HG03066 (cell line): ENCODE measurements at regions not wholly inside any gene's neighbourhood (a gene's known extent, or its start where the extent isn't known, plus 50 kb on each side); places are given as distances from the start of the nearest gene placed in this dataset.

Experiments used
- ATAC-seq: cut with Tn5 transposase; IDR thresholded peaks from one replicate; pipeline ENCODE4 v1.9.1; 2021; ENCODE audit warnings: low read depth; ENCODE audit not compliant: unreplicated experiment

DNA sequence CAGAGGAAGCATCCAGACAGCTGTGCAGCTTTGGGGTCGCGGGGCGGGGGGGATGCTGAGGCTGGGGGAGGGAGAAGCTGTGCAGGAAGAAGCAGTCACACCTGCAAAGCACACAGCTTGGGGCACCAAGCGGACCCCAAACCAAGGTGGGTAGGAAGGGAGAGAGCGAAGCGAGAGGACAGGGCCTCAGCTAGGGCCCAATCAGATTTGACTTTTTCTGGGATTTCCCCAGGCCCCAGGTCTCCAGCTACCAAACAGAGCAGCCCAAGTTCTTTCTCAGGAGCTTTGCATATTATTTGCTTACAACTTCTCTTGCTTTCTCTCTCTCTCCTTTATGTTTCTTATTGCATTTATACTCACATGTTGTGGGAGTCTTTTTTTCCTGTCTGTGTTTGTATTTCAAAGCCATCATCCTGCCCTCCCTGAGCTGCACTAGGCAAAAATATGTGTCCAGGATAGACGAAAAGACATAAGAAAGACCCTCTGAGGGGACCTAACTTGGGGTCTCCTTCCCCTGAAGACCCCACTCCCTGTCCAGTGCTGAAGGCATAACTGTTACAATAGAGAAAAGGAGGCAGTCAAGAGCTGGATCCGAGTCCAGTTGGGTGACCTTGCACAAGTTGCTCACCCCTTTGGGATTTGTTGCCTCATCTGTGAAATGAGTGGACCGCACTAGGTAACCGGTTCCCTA is 50.6 kb upstream of the SMNDC1 start:
- ATAC-seq = no peak

DNA sequence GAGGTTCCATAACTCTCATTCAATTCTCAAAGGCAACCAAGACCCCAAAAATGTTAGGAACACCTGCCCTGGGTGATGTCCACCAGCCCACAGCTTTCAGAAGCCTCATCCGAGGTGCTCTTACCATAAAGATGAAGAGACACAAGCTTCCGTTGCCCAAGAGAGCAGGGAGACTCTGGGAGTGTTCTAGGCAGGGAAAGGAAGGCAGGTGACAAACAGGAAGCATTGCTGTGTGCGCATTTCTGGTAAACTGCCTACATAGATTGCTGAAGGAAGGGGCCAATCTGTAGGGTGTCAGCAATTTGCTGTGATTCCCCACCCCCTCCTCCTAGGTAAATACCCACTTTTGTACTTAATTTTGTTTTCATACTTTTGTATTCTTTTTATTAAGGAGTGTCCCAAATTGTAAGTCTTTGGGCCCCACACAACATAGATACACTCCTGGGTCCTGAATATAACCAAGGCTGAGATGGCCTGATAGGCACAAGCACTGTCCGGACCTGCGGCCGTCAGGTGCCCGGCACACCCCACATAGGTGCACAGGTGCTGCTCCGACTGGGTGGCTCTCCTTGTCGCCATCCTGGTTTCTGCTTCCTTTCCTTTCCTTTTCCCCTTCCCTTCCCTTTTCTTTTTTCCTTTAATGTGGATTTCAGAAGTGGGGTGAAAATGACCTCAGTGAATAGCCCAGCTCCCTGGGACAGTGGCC is 51.4 kb upstream of the SMNDC1 start:
- ATAC-seq = peak; percentile 8

DNA sequence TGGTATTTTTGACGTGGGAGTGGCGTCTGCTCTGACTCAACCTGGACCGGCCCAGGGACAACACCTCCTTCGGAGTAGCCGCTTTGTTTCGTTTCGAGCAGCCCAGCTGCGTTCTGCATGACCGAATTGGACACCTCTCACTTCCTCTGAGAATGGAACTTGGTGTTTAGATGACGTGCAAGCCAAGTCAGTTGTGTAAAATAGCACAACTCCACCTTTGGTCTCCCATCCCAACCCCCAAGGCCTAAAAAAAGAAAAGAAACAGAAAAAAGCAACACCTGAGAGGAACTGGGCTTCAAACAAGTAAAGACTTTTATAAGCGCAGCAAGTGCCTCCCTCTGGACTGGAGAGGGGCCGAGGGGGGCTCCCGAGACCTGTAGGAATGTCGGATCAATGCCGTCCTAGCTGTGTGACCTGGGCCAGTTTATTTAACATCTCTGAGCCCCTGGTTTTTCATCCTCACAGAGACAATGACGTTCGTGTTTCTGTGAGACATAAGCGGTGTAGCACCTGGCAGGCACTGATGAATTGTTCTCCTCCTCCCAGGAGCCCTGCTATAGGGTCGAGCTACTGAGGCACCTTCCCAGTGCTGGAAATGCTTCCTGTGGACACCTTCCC is 52.0 kb upstream of the SMNDC1 start:
- peak; percentile 80 for ATAC-seq

DNA sequence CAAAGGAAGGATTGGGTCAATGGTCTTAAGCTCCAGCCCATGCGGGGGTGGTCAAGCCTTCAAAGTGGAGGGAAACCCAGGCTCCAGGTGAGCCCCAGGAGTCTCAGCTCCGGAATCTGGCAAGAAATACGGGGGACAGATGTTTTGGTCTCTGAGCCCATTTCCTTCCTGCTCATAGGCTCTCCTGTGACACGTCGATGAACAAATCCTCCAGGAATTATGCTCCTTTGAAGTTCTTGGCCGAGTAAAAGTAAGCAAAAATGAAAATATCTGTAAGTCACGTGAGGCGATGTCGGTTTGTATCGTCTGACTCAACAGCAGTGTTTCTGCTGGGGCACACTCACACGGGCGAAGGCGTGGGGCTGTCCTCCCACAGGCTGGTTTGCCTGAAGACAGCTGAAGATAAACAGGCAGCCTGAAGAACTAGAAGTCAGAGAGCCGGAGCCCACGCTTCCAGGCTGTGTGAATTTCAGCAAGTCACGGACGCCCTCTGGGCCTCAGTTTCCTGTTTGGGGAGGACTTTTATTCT is 52.6 kb upstream of the SMNDC1 start:
- no peak for ATAC-seq

DNA sequence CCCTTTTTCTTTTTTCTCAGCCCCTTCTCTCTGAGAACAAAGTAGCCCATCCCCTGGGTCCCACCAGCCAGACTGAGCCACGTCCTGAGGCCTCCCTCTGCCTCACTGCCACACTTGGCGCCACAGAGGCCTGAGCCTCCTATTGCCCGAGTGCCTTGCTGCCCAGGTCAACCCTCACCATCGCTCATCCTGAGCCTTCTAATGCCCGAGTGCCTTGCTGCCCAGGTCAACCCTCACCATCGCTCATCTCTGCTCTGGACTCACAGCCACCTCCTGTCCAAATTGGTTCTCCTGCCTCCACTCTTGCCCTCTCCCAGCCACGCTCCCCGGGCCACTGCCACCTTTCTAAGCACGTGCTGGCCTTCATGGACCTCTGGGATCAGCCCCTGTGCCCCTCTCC is 53.2 kb upstream of the SMNDC1 start:
- no peak for ATAC-seq

DNA sequence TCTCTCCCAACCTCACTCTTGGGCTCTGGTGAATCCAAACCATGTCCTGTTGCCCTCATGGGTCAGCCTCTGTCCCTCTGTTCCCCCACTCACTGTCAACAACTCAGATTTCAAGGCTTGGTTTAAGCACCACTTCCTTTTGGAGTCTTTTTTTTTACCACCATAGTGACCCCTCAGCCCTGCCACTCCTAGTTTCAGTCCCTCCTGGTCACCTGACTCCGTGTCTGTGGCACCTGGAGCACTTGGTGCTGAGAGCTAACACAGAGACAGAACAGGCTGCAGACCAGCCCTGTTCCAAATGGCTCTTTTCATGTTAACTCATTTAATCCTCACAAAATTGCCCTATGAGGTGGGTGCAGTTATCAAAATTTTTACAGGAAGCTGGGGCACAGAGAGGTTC is 53.6 kb upstream of the SMNDC1 start:
- no peak for ATAC-seq

DNA sequence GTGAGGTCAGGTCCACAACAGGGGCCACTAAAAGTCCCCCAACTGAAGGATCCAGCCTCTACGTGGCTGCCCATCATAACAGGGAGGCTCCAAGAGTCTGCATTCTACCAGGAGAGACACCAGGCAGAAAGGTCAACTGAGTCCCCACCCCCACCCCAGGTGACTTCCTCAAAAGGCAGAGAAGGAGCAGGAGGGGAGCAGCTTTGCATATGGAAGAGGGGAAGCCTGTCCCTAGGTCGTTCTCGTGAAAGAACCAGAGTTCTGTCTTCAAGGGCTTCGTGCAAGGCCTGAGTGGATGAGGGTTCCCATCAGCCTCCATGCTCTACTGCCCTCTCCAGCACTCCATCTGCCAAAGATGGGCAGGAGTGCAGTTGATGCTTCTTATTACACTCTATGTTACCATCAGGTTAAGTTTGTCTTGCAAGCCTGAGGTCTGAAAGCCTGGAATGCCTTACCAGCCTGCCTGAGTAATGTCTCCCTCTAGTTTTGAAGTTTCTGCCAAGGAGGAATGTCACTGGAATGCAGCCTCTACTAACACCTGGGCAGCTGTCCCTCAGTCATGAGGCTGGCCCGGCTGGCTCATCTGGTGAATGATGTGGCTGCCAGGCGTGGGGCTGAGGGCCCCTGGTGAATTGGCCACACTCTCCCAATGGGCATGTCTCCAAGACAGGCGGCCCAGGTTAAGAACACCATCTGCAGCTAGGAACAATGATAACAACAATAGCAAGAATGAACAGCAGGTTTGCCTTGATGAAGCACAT is 54.3 kb upstream of the SMNDC1 start:
- ATAC-seq = no peak

DNA sequence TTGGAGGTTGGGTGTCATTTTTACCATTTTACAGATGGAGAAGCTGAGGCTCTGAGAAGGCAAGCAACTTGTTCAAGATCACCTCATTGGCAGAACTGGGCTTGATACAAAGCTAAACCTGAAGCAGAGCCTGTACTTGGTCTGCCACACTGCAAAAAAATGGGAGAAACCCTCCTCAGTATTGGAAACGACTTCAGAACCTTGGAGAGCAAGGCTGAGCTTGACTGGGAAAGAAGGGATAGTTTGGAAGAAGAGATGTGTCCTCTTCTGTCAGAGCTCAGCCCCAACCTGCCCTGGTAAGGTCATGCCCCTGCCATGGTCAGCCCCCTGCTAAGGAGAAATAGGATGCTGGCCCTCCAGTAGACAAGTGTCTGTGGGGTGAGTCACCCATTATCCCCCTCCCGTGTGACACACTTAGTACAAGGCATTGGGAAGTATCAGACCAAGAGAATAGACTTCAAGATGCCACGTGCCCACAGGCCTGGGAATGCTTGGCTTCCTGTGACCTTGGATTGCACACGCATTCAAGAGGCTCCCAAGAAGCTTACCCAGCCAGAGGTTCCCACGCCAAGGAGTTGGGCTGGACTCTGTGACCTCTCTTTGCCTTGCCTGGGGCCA is 56.2 kb upstream of the SMNDC1 start:
- ATAC-seq = no peak

DNA sequence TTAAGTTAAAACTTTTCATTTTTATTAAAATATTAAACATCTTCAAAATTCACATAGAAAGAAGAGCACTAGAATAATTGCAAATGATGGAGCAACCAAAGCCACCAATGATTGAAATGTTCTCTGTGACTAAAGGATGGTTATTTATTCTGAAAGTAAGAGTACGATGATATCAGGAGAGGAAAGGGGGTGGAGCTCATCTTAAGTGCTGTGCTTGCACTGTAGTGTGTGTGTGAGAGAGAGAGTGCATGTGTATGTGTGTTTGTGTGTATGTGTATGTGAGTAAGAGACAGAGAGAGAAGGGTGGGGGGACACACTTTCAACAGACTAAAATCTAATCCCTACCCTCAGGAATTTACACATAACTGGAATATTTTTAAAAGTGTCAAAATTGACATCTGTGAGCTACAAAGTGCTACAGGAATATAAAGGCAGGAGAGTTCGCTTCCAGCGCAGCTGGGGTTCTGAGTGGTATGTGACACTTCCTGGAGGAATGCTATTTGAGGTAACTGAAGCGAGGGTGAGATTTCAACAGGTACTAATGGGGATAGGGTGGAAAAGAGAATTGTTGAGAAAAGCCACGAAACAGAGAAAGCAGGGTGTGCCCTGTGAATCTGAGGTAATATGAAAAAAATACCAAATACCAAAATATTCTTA is 57.2 kb upstream of the SMNDC1 start:
- no peak for ATAC-seq

DNA sequence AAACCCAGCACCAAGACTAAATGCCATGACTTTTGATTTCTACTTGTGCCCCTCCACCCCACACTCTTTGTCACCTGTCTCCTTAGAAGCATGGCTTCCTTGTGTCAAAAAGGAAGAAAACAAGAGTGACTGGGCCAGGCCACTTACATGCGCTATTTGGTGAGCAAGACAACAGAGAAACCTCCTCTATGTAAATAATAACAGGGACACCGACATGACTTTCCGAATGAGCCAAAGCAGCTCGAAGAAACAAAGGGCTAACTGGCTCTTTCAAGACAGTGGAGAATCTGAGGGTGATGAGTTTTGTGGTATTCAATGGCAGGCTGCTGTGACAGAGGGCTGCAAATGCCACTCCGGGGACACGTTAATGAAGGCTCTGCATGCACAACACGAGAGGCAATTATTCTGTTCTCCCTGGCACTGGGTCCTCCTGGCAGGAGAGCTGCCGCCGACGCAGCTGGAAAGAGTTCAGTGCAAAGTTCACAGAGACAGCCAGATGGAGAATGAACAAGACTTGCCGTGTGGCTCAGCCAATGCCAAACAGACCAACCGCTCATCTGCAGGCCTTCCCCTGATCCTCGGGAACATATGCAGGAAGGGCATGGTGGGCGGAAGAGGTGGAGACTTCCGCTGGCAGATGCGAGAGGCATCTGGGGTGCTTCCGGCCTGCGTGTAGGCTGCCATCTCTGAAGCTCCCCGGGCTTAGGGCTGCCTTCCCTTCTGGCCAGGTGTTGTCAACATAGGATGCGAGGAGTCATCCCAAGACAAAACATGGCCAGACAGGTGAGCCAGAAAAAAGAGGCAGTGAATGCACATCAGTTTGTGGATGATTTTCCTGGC is 59.1 kb upstream of the SMNDC1 start:
- ATAC-seq = no peak

DNA sequence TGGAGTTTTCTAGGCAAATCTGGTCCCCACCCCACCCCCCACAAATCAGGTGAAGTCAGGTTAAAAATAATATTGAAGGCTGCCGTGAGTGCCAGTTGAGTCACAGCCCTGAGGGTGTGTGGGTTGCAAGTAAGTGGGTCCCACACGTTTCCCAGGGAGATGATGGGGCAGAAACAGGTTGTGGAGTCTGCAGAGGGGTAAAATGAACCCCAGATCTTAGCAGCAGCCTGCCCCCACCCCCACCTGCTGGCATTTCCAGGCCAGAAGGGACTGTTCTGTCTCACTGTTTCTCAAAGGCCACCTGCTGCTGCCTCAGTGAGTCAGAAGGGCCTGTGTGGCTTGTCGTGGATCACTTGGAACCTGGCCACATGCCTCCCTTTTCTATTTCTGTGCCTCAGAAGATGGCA is 59.8 kb upstream of the SMNDC1 start:
- ATAC-seq = no peak

DNA sequence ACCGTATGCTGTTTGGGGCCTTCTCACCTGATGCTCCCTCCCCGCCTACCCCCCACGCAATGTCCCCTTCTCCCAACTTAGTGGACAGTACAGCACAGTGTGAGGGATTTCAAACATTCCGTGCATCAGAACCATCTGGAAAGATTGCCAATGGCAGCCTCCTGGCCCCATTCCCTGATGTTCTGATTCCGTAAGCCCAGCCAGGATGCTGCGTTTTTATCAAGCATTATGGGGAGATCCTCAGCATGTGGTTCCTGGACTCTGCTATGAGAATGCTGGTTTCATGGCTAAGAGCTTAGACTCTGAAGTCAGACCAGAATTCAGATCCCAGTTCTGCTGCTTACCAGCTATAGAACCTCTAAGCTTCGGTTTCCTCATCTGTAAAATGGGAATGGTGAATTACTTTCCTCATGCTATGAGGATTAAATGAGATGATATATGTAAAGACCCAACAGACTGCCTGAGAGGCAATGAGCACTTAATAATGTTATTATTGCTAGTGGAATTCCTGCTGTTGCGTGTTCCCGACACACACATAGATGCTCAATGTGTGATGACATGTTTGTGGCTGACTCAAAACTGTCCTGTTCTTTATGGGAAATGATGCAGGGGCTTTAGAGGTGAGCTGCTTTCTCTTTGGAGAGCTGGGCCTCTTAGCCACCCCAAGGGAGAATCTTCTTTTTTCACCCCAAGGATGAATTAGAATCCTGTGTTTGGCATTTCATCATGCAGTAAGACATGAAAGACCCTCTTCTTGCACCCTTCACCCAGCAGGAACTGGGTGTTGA is 60.8 kb upstream of the SMNDC1 start:
- no peak for ATAC-seq

DNA sequence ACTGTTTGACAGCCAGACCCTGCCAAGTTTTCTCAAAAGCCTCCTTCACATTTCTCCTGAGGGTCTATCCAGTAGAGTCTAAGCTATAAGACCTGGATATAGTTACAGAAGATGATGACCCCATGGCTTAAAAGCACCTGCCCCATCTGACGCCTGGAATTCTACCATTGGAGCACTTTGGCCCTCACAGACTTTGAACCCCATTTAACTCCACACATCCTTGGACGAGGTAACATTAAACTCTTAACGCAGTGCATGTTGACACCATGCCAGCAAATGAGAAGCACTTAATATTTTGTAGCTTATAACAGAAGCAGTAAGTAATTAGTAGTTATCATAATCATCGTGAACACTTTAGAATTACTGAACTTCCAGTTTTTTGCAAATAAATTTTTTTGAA is 61.9 kb upstream of the SMNDC1 start:
- ATAC-seq = no peak

DNA sequence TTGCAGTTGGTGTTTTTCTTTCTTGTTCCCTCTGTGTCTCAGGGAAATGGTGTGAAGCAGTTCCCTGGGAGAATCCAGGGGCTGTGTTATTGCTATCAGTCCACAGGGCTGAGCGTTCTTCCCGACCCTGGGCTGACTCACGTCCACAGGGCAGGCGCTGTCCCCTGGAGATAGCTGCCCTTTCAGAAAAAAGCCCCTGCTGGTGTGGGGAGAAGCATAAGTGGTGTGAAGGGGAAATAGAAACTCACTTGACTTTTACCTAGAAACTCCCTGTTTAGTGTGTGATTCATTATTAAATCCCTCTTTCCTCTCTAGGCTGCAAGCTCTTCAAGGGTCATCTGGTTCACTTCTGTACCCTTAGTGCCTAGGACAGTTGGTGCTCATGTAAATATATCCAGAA is 63.3 kb upstream of the SMNDC1 start:
- ATAC-seq = no peak

DNA sequence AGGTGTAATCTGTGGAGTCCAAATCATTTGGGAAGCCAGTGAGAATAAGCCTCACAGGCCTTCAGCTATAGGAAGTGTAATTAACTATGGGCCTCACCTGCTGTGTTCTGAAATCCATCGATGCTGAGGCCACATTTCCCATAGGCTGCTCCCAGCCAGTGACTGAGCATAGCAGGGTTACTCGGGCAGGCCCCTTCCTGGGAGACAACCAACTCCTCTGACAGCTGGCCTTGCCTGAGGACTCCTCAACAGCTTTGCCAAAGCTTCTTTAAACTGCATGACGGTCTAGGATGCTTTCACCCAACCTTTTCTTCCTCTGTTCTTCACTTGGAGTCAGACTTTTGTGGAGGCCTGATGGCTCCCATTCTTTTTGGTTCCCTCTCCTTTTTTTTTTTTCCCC is 63.8 kb upstream of the SMNDC1 start:
- no peak for ATAC-seq

DNA sequence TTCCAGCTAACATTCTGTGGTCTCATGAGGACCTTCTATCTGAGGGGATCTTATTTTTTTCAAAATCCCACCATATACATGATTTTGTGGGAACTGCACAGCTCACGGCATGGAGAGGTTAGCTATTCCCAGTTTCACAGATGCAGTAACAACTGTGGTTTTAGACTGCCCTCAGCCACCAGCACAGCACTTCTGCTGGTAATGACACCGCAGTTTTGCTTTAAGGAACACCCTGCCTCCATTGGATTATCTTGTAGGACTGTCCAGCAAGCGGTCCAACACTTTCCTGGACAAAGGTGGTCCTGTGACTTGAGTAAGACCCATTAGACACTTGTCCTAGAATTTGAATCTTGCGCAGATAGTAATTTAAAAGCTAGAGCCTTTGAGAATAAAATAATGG is 65.3 kb upstream of the SMNDC1 start:
- ATAC-seq = no peak

DNA sequence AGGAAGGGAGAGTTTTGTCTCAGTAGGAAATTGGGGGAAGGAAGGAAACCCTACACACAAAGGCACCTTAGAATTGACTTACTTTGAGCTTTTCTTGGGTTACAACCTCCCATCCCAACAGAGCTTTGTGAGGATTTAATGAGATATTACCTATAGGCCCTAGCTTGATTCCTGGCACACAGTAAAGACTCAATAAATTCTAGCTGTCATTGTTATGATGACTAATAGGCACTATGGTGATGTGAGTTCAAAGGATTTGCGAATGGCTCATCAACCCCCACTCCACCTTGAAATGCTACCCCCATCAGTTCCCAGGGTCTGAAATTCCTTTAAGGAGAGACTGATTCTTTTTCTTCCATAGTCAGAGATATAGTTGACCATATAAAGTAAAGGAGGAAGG is 67.9 kb upstream of the SMNDC1 start:
- ATAC-seq = no peak

DNA sequence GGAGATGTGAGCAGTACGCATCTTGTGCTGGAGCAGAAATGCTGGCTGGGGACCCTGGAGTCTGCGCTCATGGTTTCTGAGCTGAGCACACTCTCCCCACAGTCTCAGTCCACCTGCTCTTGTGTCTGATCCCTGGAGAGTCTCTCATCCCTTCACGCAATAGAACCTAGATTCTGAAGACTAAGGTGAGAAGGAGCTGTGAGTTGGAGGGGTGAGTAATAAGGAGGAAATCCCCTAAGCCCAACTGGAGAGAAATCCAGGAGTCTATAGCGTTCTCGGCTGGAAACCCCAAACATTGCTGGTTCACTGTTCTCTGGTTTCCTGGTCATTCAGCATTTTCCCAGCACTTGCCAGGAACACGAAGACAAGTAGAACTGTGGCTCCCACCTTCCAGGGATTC is 68.3 kb upstream of the SMNDC1 start:
- ATAC-seq = no peak
